SK-N-SH (cell line): ENCODE measurements at regions not wholly inside any gene's neighbourhood (a gene's known extent, or its start where the extent isn't known, plus 50 kb on each side); places are given as distances from the start of the nearest gene placed in this dataset.

ENCODE experiments used
- CTCF ChIA-PET: fragments of 300-600, 350-600 bp; formaldehyde crosslinking; extraction: SDS; loops from one replicate; lab custom pipeline; 2021; lab: Yijun Ruan, JAX
- POLR2A ChIA-PET: fragments of 350-600 bp; sonication (Branson Sonifier 250); formaldehyde crosslinking; extraction: SDS; loops from one replicate; lab custom pipeline; 2020; ENCODE audit warnings: antibody characterized with exemption, inconsistent platforms; lab: Yijun Ruan, JAX
- DNase-seq: peaks from one replicate; pipeline ENCODE4 v3.0.0; 2012
- H2AFZ ChIP-seq: fragments of 200-600 bp; sonication (generic); 2 replicates; pipeline ENCODE4 v1.8.1; 2016; ENCODE audit warnings: antibody characterized with exemption, mild to moderate bottlenecking, low read depth
- H3F3A ChIP-seq: fragments of 200-600 bp; sonication (generic); replicated peaks from 2 replicates; pipeline ENCODE3; 2016; ENCODE audit warnings: antibody characterized with exemption, mild to moderate bottlenecking; ENCODE audit not compliant: insufficient read depth
- H3K27ac ChIP-seq, 2 experiments: fragments of 200-500 bp in 1 of 2; fragments of 200-600 bp in 1 of 2; sonication (Bioruptor generic) in 1 of 2; sonication (generic), shearing (Covaris generic) in 1 of 2; 2 replicates each; pipeline versions ENCODE4 v1.5.1 to v1.6.1; 2014 to 2016; ENCODE audit warnings: low read depth in 2 of 2, inconsistent platforms in 1 of 2, low read length in 1 of 2, mild to moderate bottlenecking in 1 of 2, mixed read lengths in 1 of 2
- H3K27me3 ChIP-seq: fragments of 200-600 bp; sonication (generic), shearing (Covaris generic); 2 replicates; pipeline ENCODE4 v1.6.1; 2016; ENCODE audit warnings: mixed run types; ENCODE audit not compliant: insufficient read depth
- H3K36me3 ChIP-seq, 2 experiments: fragments of 200-500 bp in 1 of 2; fragments of 200-600 bp in 1 of 2; sonication (Bioruptor generic) in 1 of 2; sonication (generic) in 1 of 2; replicated peaks in 1 of 2; 2 replicates each; pipeline versions ENCODE3 to v1.5.1; 2014 to 2016; ENCODE audit warnings: low read length in 1 of 2, mild to moderate bottlenecking in 1 of 2; ENCODE audit not compliant: insufficient read depth in 2 of 2, control insufficient read depth in 1 of 2
- H3K4me1 ChIP-seq, 2 experiments: fragments of 200-500 bp in 1 of 2; fragments of 200-600 bp in 1 of 2; sonication (Bioruptor generic) in 1 of 2; sonication (generic), shearing (Covaris generic) in 1 of 2; 2 replicates each; pipeline versions ENCODE4 v1.5.1 to v1.6.1; 2014 to 2016; ENCODE audit warnings: low read depth in 1 of 2, low read length in 1 of 2, mixed run types in 1 of 2; ENCODE audit not compliant: insufficient read depth in 2 of 2, control insufficient read depth in 1 of 2
- H3K4me2 ChIP-seq: fragments of 200-600 bp; sonication (generic), shearing (Covaris generic); 2 replicates; pipeline ENCODE4 v1.6.1; 2017; ENCODE audit warnings: mixed run types
- H3K4me3 ChIP-seq, 2 experiments: fragments of 200-500 bp in 1 of 2; fragments of 200-600 bp in 1 of 2; sonication (Bioruptor generic) in 1 of 2; sonication (generic), shearing (Covaris generic) in 1 of 2; 2 replicates each; pipeline versions ENCODE4 v1.5.1 to v1.8.1; 2014 to 2016; ENCODE audit warnings: low read depth in 2 of 2, inconsistent platforms in 1 of 2, low read length in 1 of 2, mild to moderate bottlenecking in 1 of 2, mixed read lengths in 1 of 2, moderate library complexity in 1 of 2
- H3K79me2 ChIP-seq: fragments of 200-600 bp; sonication (generic); 2 replicates; pipeline ENCODE4 v1.8.1; 2017; ENCODE audit warnings: mild to moderate bottlenecking; ENCODE audit not compliant: insufficient read depth
- H3K9ac ChIP-seq: fragments of 200-600 bp; sonication (generic); 2 replicates; pipeline ENCODE4 v1.6.1; 2017; ENCODE audit warnings: mixed run types
- H3K9me2 ChIP-seq: fragments of 200-600 bp; sonication (generic); 2 replicates; pipeline ENCODE4 v1.6.1; 2017; ENCODE audit warnings: mixed run types
- H3K9me3 ChIP-seq: fragments of 200-600 bp; sonication (generic); 2 replicates; pipeline ENCODE4 v1.6.1; 2017; ENCODE audit warnings: mixed run types, mild to moderate bottlenecking, moderate library complexity
- H4K20me1 ChIP-seq: fragments of 200-600 bp; sonication (generic); 2 replicates; pipeline ENCODE4 v1.6.1; 2017; ENCODE audit warnings: mild to moderate bottlenecking, mixed run types; ENCODE audit not compliant: insufficient read depth
- EP300 ChIP-seq, 2 experiments: IDR thresholded peaks; 2 replicates each; pipeline versions ENCODE4 v1.4.0 to v1.6.1; 2012; ENCODE audit warnings: borderline replicate concordance in 1 of 2, low read depth in 1 of 2, low read length in 1 of 2
- EZH2phosphoT487 ChIP-seq: fragments of 200-600 bp; sonication (generic); IDR thresholded peaks from 2 replicates; pipeline ENCODE4 v1.6.1; 2017; ENCODE audit warnings: low read depth, mixed run types, mild to moderate bottlenecking, antibody characterized with exemption, moderate library complexity, borderline replicate concordance
- FOXM1 ChIP-seq: IDR thresholded peaks from 2 replicates; pipeline ENCODE4 v1.4.0; 2012; ENCODE audit warnings: low read depth, mild to moderate bottlenecking
- GABPA ChIP-seq: IDR thresholded peaks from 2 replicates; pipeline ENCODE4 v1.4.0; 2012; ENCODE audit warnings: low read depth, mild to moderate bottlenecking
- MEF2A ChIP-seq: IDR thresholded peaks from 2 replicates; pipeline ENCODE4 v1.4.0; 2012; ENCODE audit warnings: low read depth, borderline replicate concordance
- MXI1 ChIP-seq: IDR thresholded peaks from 2 replicates; pipeline ENCODE4 v1.6.1; 2012; ENCODE audit warnings: mild to moderate bottlenecking, low read depth, low read length, improper control_type of control experiment
- NRF1 ChIP-seq: IDR thresholded peaks from 2 replicates; pipeline ENCODE4 v1.6.1; 2012; ENCODE audit warnings: low read depth, mild to moderate bottlenecking, low read length
- POLR2AphosphoS5 ChIP-seq: IDR thresholded peaks from 2 replicates; pipeline ENCODE4 v1.6.1; 2012; ENCODE audit warnings: low read depth, low read length
- RAD21 ChIP-seq: IDR thresholded peaks from 2 replicates; pipeline ENCODE4 v1.6.1; 2012; ENCODE audit warnings: mild to moderate bottlenecking, low read length
- RXRA ChIP-seq: IDR thresholded peaks from 2 replicates; pipeline ENCODE4 v1.4.0; 2012; ENCODE audit warnings: low read depth, mild to moderate bottlenecking, borderline replicate concordance
- SIN3A ChIP-seq: IDR thresholded peaks from 2 replicates; pipeline ENCODE4 v1.6.1; 2012; ENCODE audit warnings: low read depth, mild to moderate bottlenecking, low read length, moderate library complexity, borderline replicate concordance
- TAF1 ChIP-seq: IDR thresholded peaks from 2 replicates; pipeline ENCODE4 v1.6.1; 2012; ENCODE audit warnings: low read depth, mild to moderate bottlenecking, low read length, moderate library complexity, borderline replicate concordance
- TCF12 ChIP-seq: IDR thresholded peaks from 2 replicates; pipeline ENCODE4 v1.4.0; 2012
- TEAD4 ChIP-seq: IDR thresholded peaks from 2 replicates; pipeline ENCODE4 v1.4.0; 2012; ENCODE audit warnings: mild to moderate bottlenecking, borderline replicate concordance; ENCODE audit not compliant: insufficient read depth
- WGBS: methylation state at CpG from one replicate; pipeline ENCODE4 v1.1.6; 2017; ENCODE audit warnings: low lambda C conversion rate; 5-methylcytosine and 5-hydroxymethylcytosine counted together
- TF ChIP-seq, protein P1 (sequence below): fragments of 150-350 bp; IDR thresholded peaks from 2 replicates; pipeline ENCODE4 v1.6.1; 2016; ENCODE audit warnings: mild to moderate bottlenecking, low read depth, low read length
- TF ChIP-seq, protein P2 (sequence below): IDR thresholded peaks from 2 replicates; pipeline ENCODE4 v1.4.0; 2012; ENCODE audit warnings: low read depth, borderline replicate concordance
- TF ChIP-seq, protein P3 (sequence below): IDR thresholded peaks from 2 replicates; pipeline ENCODE4 v1.6.1; 2012; ENCODE audit warnings: mild to moderate bottlenecking, low read depth, low read length, moderate library complexity

DNA sequence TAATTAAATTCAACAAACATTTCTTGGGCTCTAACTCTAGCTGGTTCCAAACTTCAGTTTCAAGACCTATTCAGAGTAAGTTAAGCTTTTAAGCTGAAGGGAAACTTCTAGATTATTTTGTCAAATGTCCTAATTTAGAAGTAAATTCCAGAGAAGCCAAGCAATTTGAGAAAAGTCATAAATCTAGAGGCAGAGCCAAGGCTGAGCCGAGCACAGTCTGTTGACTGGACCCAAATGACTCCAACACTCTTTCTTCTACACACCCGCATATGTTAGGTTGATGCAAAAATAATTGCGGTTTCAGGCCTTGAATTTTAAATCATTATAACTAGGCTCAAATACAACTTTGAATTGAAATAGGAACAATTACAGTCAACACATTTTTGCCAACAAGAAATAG lies 319.7 kb downstream of the NFIB start:
- H3K27ac ChIP-seq, result no peak overlapping the region
- H3K4me3 ChIP-seq, result no peak overlapping the region
- no peaks in the 10 kb centered on the region for H3K27me3 ChIP-seq
- no peaks in the 10 kb centered on the region for H4K20me1 ChIP-seq
- H3K36me3 ChIP-seq, result no peaks in the 10 kb centered on the region
- POLR2A ChIA-PET, result no interaction called here
- no peak overlapping the region for H3K4me2 ChIP-seq
- no peaks in the 10 kb centered on the region for H3K4me1 ChIP-seq
- H2AFZ ChIP-seq, result no peak overlapping the region
- H3F3A ChIP-seq, result no peaks in the 10 kb centered on the region
- no peaks in the 10 kb centered on the region for H3K9me3 ChIP-seq
- H3K9me2 ChIP-seq, result no peaks in the 10 kb centered on the region
- no peak for DNase-seq
- H3K9ac ChIP-seq, result no peak overlapping the region
- CTCF ChIA-PET, result no interaction called here
- TF ChIP-seq RAD21, result no peak
- TF ChIP-seq EP300 (IDR thresholded peaks at IDR 0.05; ENCODE audit: borderline replicate concordance in 1 of 2, low read depth in 1 of 2, low read length in 1 of 2), result no peak
- TF ChIP-seq TAF1, result no peak
- TF ChIP-seq, protein P1, sequence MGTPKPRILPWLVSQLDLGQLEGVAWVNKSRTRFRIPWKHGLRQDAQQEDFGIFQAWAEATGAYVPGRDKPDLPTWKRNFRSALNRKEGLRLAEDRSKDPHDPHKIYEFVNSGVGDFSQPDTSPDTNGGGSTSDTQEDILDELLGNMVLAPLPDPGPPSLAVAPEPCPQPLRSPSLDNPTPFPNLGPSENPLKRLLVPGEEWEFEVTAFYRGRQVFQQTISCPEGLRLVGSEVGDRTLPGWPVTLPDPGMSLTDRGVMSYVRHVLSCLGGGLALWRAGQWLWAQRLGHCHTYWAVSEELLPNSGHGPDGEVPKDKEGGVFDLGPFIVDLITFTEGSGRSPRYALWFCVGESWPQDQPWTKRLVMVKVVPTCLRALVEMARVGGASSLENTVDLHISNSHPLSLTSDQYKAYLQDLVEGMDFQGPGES, result no peak
- TF ChIP-seq MXI1, result no peak
- TF ChIP-seq, protein P2, sequence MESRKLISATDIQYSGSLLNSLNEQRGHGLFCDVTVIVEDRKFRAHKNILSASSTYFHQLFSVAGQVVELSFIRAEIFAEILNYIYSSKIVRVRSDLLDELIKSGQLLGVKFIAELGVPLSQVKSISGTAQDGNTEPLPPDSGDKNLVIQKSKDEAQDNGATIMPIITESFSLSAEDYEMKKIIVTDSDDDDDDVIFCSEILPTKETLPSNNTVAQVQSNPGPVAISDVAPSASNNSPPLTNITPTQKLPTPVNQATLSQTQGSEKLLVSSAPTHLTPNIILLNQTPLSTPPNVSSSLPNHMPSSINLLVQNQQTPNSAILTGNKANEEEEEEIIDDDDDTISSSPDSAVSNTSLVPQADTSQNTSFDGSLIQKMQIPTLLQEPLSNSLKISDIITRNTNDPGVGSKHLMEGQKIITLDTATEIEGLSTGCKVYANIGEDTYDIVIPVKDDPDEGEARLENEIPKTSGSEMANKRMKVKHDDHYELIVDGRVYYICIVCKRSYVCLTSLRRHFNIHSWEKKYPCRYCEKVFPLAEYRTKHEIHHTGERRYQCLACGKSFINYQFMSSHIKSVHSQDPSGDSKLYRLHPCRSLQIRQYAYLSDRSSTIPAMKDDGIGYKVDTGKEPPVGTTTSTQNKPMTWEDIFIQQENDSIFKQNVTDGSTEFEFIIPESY, result no peak
- TF ChIP-seq POLR2AphosphoS5, result no peak
- TF ChIP-seq FOXM1, result no peak
- WGBS, result 84% methylated on average over 3 of the region's 3 CpGs
- no peaks in the 10 kb centered on the region for H3K79me2 ChIP-seq

DNA sequence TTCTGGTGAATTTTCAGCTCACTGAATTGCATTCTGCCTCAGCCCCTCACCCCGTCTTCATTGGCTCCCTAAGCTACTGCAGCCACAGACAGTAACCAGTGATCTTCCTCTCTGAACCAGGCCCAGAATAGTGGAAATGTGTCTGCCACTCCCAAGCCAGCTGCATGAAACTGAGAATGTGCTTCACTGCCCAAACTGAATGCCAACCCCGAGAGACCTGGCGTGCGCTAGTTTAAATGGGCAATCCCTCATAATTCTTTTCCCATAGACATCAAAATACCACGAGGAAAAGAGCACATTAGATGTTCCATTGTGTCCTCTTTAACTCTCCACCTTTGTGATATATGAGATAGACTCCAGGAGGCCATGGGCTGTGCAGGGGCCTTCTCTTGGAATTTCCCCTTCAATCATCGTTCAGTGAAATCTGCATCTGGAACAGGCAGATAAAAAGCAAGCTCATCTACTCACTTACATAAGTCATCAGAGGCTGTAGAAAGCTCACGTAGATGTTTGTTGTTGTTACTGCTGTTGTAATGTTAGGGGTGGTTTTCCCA lies 320.2 kb downstream of the NFIB start:
- 75% methylated on average over 7 of the region's 7 CpGs for WGBS
- no peaks in the 10 kb centered on the region for H3K79me2 ChIP-seq
- POLR2A ChIA-PET, result no interaction called here
- no peak overlapping the region for H2AFZ ChIP-seq
- H3K4me3 ChIP-seq, result no peak overlapping the region
- H4K20me1 ChIP-seq, result no peaks in the 10 kb centered on the region
- no peak overlapping the region for H3K27ac ChIP-seq
- CTCF ChIA-PET, result interaction anchor here (1.0 kb wide), 1 partner anchor 904 kb away, joined by 3 read pairs; no protein-coding TSS in a partner anchor
- H3K36me3 ChIP-seq, result no peaks in the 10 kb centered on the region
- DNase-seq, result no peak
- no peak overlapping the region for H3K9ac ChIP-seq
- no peaks in the 10 kb centered on the region for H3K4me1 ChIP-seq
- no peaks in the 10 kb centered on the region for H3K9me2 ChIP-seq
- H3K27me3 ChIP-seq, result no peaks in the 10 kb centered on the region
- no peak overlapping the region for H3K4me2 ChIP-seq
- no peaks in the 10 kb centered on the region for H3F3A ChIP-seq
- H3K9me3 ChIP-seq, result no peaks in the 10 kb centered on the region
- TF ChIP-seq TCF12 (no peak), EZH2phosphoT487 (no peak), RXRA (no peak), POLR2AphosphoS5 (no peak), TEAD4 (no peak), NRF1 (no peak), SIN3A (no peak), MEF2A (no peak), MXI1 (no peak), GABPA (no peak), EP300 (IDR thresholded peaks at IDR 0.05; ENCODE audit: borderline replicate concordance in 1 of 2, low read depth in 1 of 2, low read length in 1 of 2) (no peak)
- TF ChIP-seq, protein P3, sequence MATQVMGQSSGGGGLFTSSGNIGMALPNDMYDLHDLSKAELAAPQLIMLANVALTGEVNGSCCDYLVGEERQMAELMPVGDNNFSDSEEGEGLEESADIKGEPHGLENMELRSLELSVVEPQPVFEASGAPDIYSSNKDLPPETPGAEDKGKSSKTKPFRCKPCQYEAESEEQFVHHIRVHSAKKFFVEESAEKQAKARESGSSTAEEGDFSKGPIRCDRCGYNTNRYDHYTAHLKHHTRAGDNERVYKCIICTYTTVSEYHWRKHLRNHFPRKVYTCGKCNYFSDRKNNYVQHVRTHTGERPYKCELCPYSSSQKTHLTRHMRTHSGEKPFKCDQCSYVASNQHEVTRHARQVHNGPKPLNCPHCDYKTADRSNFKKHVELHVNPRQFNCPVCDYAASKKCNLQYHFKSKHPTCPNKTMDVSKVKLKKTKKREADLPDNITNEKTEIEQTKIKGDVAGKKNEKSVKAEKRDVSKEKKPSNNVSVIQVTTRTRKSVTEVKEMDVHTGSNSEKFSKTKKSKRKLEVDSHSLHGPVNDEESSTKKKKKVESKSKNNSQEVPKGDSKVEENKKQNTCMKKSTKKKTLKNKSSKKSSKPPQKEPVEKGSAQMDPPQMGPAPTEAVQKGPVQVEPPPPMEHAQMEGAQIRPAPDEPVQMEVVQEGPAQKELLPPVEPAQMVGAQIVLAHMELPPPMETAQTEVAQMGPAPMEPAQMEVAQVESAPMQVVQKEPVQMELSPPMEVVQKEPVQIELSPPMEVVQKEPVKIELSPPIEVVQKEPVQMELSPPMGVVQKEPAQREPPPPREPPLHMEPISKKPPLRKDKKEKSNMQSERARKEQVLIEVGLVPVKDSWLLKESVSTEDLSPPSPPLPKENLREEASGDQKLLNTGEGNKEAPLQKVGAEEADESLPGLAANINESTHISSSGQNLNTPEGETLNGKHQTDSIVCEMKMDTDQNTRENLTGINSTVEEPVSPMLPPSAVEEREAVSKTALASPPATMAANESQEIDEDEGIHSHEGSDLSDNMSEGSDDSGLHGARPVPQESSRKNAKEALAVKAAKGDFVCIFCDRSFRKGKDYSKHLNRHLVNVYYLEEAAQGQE, result no peak
